ENCODE measurements at regions not wholly inside any gene's neighbourhood (a gene's known extent, or its start where the extent isn't known, plus 50 kb on each side); places are given as distances from the start of the nearest gene placed in this dataset.
"Not testable (repeated sequence)": the region's sequence is repeated elsewhere in the genome, so short reads cannot be mapped to it uniquely, and the experiment has no call there.

- DNase-seq = no peak
Measured at GRCh38 chr2:142462306-142462705, 331.5 kb upstream of the LRP1B start.

GRCh38 chr2:142445551-142446072, 314.8 kb upstream of the LRP1B start:
- no peak for DNase-seq

GRCh38 chr2:142445023-142445422, 314.2 kb upstream of the LRP1B start:
- no peak for DNase-seq

- DNase-seq = no peak
Measured at GRCh38 chr2:142435847-142436246, 305.0 kb upstream of the LRP1B start.

DNA sequence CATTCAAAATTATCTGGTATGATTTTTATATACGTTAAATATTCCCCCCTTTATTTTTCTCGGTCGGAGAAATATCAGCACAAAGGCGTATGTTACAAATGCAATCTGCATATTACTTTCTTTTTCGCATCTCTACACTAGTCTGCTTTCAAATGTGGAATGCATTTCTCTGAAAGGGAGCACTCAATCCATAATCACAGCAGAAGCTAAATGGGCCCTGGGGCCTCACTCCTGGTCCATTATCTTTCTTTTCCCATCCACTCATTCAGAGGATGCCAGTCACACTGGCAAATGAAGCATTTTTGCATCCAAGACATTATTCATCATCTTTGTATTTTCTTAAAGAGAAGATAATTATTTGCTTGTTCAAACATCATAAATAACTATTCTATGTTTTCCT, 295.2 kb upstream of the LRP1B start:
- DNase-seq = no peak

DNA sequence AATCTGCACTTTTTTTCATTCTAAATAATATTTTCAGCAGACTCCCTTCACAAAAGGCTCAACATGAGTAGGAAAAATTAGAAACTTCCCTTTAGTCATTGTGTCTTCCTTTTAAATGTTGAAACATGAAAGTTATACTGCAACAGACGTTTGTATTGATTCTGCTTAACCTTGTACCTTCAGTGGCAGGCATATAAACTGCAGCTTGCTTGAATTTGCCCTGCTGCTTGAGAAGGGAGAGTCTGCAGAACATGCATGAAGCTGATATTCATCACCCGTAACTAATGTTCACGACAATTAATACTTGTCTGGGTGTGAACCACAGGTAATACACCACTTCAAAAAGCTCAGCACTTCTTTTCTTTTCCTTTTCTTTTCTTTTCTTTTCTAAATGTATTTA, 294.7 kb upstream of the LRP1B start:
- no peak for DNase-seq

DNA sequence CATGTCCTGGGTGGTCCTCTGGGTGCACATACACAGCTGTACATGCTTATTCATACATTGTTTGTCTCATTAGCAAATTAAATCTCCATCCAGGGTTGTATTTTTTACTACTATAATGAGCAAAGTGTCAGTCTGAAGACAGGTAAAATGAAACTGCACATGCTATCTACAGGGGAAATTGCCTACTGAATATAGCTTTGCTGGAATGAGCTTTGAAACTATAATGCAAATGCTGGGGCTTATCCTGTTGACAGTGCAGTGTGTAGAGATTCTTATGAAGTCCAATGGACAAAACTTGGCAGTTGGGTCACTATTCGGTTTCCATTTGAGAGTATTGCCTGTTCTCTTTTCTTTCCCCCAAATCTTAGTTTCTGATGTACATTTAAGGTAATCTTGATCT, 292.8 kb upstream of the LRP1B start:
- no peak for DNase-seq

GRCh38 chr2:142422769-142423168, 292.0 kb upstream of the LRP1B start:
- no peak for DNase-seq

GRCh38 chr2:142422041-142422440, 291.2 kb upstream of the LRP1B start:
- no peak for DNase-seq

DNA sequence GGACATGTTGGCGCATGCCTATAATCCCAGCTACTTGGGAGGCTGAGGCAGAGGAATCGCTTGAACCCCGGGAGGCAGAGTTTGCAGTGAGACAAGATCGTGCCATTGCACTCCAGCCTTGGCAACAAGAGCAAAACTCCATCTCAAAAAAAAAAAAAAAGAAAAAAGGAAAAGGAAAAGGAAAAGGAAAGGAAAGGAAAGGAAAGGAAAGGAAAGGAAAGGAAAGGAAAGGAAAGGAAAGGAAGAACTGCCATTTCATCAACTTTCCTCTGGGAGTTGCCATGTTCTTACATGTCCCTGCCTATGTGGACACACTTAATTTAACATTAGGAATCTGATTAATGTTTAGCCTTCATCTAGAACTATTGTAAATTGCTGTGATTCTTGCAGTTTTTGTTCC, 287.9 kb upstream of the LRP1B start:
- not testable (repeated sequence) for DNase-seq

DNA sequence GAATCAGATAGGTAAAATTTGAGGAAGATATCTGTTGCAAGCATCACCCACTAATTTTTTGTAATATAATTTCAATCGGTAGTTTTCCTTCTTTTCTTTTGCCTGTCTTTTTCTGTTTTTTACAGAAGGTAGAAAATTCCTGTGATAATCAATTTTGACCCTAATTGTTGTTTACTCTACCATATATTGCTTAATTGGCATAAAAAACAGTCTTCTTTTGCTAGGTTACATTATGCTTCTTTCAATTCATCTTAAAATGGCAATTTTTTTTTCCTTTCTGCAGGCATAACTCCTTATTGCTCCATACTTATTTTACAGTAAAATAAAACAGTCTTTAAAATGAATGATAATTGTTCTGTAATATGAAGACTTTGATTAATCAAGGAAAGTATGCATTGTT, 286.2 kb upstream of the LRP1B start:
- no peak for DNase-seq

DNA sequence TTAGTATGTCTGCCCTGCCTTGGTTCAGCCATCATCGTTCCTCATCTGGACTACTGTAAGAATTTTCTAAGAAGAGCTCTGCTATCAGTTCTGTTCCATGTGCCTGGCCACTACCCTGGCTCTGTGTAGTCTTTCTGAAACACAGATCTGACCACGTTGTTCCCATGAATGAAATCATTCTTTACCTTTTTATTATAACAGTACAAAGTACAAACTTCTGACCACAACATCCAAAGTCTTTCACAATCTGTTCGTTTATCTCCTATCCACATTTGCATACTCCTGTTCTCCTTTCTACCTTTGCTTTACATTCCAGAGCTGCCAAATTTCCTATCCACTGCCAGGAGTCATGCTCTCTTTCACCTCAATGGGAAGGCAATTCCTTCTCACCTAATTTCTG, 284.6 kb upstream of the LRP1B start:
- DNase-seq = no peak

GRCh38 chr2:142398212-142398611, 267.4 kb upstream of the LRP1B start:
- no peak for DNase-seq

DNA sequence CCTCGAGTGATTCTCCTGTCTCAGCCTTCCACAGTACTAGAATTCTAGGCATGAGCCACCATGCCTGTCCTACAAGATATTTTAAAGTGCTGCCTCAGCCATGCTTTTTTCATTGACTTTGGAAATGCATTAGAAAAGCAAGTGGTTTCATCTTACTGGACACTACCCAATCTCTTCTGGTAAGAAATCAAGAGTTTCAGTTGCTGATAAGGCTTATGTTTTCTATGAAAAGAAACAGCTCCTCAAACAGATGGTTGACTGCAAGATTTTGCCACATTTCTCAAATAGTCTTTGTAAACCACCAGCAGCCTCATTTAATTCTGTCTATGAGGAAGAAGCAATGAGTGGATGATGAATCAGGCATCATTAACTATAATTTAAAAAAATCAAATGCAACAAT, 264.5 kb upstream of the LRP1B start:
- DNase-seq = no peak

DNA sequence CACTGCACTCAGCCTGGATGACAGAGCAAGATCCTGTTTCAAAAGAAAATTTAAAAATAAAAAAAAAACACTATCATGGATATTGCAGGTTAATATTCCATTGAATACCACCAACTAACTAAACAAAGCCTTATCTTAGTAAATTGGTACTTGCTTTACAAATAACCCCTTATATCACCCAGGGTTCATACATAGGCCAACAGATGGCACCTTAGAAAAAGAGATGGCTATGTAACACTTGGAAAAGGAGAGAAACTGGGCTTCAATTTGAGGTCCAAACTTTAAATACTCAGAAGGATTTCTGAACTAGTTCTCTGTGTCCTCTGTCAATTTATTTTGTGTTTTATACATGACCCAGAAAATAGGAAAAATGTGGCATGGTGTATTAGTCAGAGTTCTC, 249.6 kb upstream of the LRP1B start:
- DNase-seq = no peak

GRCh38 chr2:142362069-142362468, 231.3 kb upstream of the LRP1B start:
- DNase-seq = not testable (repeated sequence)

- no peak for DNase-seq
Measured at GRCh38 chr2:142347751-142348150, 216.9 kb upstream of the LRP1B start.

- no peak for DNase-seq
Measured at GRCh38 chr2:142339261-142339660, 208.4 kb upstream of the LRP1B start.

DNA sequence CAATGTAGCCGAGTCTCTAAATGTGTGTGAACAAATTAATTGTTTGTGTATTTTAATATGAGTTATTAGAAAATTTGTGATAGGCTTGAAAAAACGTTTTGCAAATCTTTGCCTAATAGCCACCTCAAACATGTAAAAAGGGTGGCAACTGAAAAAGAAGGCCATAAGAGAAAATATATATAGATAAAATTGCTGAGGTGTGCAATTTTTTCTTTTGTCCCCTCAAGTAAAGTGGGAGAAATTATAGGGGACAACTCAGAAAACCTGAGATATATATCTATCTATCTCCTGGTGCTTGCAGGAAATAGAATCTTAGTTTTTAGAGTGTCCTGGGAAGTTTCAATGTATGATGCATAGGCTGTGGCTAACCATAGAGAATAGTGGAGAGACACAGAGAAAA, 201.4 kb upstream of the LRP1B start:
- DNase-seq = no peak

- no peak for DNase-seq
Measured at GRCh38 chr2:142330458-142330857, 199.6 kb upstream of the LRP1B start.

DNA sequence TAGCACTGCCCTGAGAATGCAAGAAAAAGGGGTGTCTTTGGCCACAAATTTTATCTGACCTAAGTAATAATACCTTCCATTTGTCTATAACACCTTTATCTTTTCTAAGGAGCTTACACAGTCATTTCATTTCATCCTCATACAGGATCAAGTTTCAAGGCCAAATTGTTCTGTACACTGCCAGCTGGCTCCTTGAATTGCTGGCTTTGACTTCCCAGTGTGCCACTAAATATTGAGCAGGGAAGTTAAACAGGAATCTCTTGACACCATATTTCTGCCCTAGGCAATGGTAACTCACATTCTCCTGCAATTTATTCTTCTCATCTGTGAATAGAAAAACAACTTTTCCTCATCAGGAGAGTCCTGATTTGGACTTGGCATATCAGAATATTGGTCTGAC, 195.1 kb upstream of the LRP1B start:
- no peak for DNase-seq

DNA sequence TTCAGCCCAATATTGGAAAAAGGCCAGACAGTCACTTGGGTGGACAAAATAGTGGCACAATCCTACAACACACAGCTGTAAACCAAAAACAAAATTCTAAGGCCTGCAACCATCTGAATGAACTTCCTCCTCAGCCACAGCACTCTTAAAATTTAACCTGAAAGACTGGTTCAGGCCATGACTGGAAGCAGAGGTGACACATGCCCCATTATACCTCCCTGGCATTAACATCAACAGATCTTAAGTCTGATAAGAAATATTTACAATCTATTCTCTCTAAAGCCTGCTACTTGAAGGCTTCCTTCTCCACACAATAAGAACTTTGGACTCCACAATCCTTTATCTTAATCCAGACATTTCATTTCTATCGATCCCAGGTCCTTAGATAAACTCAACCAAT, 192.4 kb upstream of the LRP1B start:
- no peak for DNase-seq

- no peak for DNase-seq
Measured at GRCh38 chr2:142321706-142322280, 191.0 kb upstream of the LRP1B start.

DNA sequence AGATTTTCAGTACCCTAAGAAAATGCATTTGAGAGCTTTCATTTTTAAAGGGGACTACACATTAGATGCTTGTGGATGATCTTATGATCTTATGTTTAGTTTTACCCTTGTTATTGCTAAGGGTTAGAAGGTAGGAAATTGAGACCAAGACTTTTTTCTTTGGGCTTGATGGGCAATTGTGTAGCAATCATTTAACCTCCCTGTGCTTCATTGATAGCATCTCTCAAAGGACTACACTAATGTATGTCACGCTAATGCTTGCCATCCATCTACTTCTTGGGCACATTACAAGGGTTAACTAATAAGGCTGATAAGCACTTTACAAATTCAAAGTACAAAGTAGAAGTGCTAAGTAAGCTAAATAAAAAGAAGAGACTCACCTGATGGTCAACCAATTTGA, 189.3 kb upstream of the LRP1B start:
- no peak for DNase-seq

- DNase-seq = no peak
Measured at GRCh38 chr2:142316049-142316448, 185.2 kb upstream of the LRP1B start.

GRCh38 chr2:142315346-142315745, 184.5 kb upstream of the LRP1B start:
- no peak for DNase-seq
